ENCODE measurements at regions not wholly inside any gene's neighbourhood (a gene's known extent, or its start where the extent isn't known, plus 50 kb on each side); places are given as distances from the start of the nearest gene placed in this dataset.

DNA sequence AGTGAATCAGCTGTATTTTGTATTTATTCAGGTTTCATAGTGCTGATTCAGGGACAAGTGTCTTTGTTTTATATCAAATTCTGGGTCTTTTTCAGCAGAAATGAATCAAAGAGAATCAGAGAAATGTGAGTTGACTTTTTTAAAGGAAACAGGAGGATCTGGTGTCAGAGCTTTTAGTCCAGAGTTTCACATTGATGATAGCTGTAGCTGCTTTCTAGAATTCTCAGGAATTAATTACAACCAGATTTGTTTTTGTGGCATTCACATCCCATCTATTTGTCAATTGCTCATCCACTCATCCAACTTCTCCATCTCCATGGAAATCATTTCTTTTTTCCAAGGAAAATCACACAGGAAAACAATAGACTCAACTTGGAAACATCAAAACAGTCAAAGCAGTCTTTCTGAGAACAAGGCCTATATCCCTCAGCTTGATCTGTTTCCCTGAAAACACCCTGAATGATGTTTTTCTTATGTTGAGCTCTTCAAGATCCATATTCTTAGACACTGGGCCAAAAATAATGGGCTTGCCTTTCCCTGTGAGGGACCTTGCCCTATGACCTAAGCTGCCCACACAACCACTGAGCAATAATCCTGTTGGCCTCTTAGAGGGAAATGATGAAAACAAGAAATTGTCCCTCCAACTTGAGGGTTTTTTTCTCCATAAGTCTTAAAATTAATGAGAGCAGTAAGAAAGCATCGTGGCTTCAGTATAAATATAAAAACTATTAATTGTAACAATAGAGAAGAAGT lies 249.5 kb upstream of the FN1 start (continued):
- TF ChIP-seq, protein P1, sequence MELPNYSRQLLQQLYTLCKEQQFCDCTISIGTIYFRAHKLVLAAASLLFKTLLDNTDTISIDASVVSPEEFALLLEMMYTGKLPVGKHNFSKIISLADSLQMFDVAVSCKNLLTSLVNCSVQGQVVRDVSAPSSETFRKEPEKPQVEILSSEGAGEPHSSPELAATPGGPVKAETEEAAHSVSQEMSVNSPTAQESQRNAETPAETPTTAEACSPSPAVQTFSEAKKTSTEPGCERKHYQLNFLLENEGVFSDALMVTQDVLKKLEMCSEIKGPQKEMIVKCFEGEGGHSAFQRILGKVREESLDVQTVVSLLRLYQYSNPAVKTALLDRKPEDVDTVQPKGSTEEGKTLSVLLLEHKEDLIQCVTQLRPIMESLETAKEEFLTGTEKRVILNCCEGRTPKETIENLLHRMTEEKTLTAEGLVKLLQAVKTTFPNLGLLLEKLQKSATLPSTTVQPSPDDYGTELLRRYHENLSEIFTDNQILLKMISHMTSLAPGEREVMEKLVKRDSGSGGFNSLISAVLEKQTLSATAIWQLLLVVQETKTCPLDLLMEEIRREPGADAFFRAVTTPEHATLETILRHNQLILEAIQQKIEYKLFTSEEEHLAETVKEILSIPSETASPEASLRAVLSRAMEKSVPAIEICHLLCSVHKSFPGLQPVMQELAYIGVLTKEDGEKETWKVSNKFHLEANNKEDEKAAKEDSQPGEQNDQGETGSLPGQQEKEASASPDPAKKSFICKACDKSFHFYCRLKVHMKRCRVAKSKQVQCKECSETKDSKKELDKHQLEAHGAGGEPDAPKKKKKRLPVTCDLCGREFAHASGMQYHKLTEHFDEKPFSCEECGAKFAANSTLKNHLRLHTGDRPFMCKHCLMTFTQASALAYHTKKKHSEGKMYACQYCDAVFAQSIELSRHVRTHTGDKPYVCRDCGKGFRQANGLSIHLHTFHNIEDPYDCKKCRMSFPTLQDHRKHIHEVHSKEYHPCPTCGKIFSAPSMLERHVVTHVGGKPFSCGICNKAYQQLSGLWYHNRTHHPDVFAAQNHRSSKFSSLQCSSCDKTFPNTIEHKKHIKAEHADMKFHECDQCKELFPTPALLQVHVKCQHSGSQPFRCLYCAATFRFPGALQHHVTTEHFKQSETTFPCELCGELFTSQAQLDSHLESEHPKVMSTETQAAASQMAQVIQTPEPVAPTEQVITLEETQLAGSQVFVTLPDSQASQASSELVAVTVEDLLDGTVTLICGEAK (IDR thresholded peaks at IDR 0.05; ENCODE audit: borderline replicate concordance), result no peak
- no peak for TF ChIP-seq POLR2A (IDR thresholded peaks at IDR 0.05; ENCODE audit: low read depth, low read length)
- no peak for TF ChIP-seq CHD2 (IDR thresholded peaks at IDR 0.05; ENCODE audit: borderline replicate concordance, low read depth, low read length)
- TF ChIP-seq RBBP5 (conservative IDR thresholded peaks at IDR 0.05), result no peak
- TF ChIP-seq SP1 (IDR thresholded peaks at IDR 0.05; ENCODE audit: low read depth, low read length), result no peak
- no peak for TF ChIP-seq CBX3 (IDR thresholded peaks at IDR 0.05; ENCODE audit: borderline replicate concordance, low read depth)
- TF ChIP-seq ZNF274 (IDR thresholded peaks at IDR 0.05; ENCODE audit: insufficient read depth, insufficient read length), result no peak
- TF ChIP-seq, protein P2, sequence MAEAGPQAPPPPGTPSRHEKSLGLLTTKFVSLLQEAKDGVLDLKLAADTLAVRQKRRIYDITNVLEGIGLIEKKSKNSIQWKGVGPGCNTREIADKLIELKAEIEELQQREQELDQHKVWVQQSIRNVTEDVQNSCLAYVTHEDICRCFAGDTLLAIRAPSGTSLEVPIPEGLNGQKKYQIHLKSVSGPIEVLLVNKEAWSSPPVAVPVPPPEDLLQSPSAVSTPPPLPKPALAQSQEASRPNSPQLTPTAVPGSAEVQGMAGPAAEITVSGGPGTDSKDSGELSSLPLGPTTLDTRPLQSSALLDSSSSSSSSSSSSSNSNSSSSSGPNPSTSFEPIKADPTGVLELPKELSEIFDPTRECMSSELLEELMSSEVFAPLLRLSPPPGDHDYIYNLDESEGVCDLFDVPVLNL (IDR thresholded peaks at IDR 0.05; ENCODE audit: low read depth, low read length), result no peak
- no peak for TF ChIP-seq SUZ12 (IDR thresholded peaks at IDR 0.05; ENCODE audit: unreplicated experiment)
- no peak for TF ChIP-seq MXI1 (IDR thresholded peaks at IDR 0.05; ENCODE audit: low read depth, low read length)
- no peak for TF ChIP-seq HDAC2 (IDR thresholded peaks at IDR 0.05)
